ENCODE measurements at regions not wholly inside any gene's neighbourhood (a gene's known extent, or its start where the extent isn't known, plus 50 kb on each side); places are given as distances from the start of the nearest gene placed in this dataset.

DNA sequence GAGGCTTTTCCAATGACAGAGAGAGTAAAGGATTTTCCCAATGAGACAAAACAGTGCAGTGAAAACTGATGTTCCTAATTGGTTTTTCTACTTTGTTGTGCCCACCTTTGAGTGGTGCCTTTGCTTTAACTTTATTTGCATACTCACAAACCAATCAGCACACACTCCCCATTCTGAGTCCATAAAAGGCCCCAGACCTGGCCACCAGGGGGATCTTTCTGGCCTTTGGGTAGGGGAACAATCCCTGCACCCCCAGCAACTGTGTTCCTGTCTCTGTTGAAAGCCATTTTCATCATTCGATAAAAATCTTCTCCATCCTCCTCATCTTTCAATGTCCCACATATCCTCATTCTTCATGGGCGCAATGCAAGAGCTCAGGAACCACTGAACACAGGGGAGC lies 252.8 kb downstream of the B3GLCT start:
- CTCF ChIA-PET: interaction anchor here (1.3 kb wide), 1 partner anchor 21 kb away, joined by 4 read pairs; no protein-coding TSS in a partner anchor
- TF ChIP-seq, protein P1, sequence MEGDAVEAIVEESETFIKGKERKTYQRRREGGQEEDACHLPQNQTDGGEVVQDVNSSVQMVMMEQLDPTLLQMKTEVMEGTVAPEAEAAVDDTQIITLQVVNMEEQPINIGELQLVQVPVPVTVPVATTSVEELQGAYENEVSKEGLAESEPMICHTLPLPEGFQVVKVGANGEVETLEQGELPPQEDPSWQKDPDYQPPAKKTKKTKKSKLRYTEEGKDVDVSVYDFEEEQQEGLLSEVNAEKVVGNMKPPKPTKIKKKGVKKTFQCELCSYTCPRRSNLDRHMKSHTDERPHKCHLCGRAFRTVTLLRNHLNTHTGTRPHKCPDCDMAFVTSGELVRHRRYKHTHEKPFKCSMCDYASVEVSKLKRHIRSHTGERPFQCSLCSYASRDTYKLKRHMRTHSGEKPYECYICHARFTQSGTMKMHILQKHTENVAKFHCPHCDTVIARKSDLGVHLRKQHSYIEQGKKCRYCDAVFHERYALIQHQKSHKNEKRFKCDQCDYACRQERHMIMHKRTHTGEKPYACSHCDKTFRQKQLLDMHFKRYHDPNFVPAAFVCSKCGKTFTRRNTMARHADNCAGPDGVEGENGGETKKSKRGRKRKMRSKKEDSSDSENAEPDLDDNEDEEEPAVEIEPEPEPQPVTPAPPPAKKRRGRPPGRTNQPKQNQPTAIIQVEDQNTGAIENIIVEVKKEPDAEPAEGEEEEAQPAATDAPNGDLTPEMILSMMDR (IDR thresholded peaks at IDR 0.05; ENCODE audit: low read depth, low read length): no peak
- DNase-seq (ENCODE audit: low read depth, low spot score): no peak
- Histone ChIP-seq H3K9me3 (ENCODE audit: control insufficient read depth, insufficient read depth, low read length) (no peaks in the 10 kb centered on the region), H3K4me3 (ENCODE audit: low read depth, low read length) (no peak overlapping the region), H3K27ac (ENCODE audit: low read depth, low read length) (no peak overlapping the region), H3K27me3 (ENCODE audit: control insufficient read depth, insufficient read depth, low read length) (peaks cover 7% of the 10 kb centered on the region)
- POLR2A ChIA-PET: no interaction called here

DNA sequence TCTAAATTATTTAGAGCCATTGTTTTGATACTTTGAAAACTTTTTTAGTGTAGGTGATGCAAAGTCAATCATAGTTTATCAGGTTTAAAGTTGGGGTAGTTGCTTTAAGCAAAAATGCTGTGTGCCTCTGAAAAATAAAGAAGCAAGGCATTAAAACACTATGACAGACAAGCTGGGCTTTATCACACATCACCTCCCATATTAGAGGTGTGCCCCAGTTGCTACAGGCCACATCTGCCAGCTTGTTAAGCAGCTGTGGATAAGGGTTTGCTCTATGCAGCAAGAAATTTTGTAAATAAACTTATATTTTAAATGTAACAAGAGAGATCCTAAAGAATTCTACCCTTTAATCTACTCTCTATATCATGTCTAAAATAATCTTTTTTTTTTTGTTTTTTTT lies 255.8 kb downstream of the B3GLCT start:
- no peak for DNase-seq (ENCODE audit: low read depth, low spot score)
- TF ChIP-seq, protein P1 (IDR thresholded peaks at IDR 0.05; ENCODE audit: low read depth, low read length): no peak
- no peak overlapping the region for H3K27ac ChIP-seq (ENCODE audit: low read depth, low read length)
- CTCF ChIA-PET: interaction anchor here (1.7 kb wide), 1 partner anchor 24 kb away, joined by 5 read pairs; no protein-coding TSS in a partner anchor
- no peak overlapping the region for H3K4me3 ChIP-seq (ENCODE audit: low read depth, low read length)
- no peaks in the 10 kb centered on the region for H3K9me3 ChIP-seq (ENCODE audit: control insufficient read depth, insufficient read depth, low read length)
- H3K27me3 ChIP-seq (ENCODE audit: control insufficient read depth, insufficient read depth, low read length): peaks cover 7% of the 10 kb centered on the region
- POLR2A ChIA-PET: no interaction called here

DNA sequence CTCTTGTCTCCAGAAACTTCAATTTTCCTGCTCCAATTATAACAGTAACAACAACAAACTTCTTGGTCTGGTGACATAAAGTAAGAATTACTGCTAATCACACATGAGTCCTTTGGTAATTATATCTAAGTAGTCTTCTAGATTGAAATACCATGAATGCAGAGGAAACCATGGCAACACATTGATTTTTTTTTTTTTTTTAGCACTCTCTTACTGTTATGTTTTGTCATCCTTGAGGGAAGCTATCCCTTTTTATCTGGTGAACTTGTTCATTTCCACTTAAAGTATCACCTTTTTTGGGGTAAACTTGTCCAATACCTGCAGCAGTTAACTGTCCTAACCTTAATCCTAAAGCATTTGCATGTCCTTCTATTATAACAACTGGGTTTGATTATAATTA lies 256.3 kb downstream of the B3GLCT start:
- Histone ChIP-seq H3K9me3 (ENCODE audit: control insufficient read depth, insufficient read depth, low read length) (no peaks in the 10 kb centered on the region), H3K27me3 (ENCODE audit: control insufficient read depth, insufficient read depth, low read length) (peaks cover 4% of the 10 kb centered on the region), H3K27ac (ENCODE audit: low read depth, low read length) (no peak overlapping the region), H3K4me3 (ENCODE audit: low read depth, low read length) (no peak overlapping the region)
- POLR2A ChIA-PET: no interaction called here
- TF ChIP-seq, protein P1 (IDR thresholded peaks at IDR 0.05; ENCODE audit: low read depth, low read length): no peak
- no peak for DNase-seq (ENCODE audit: low read depth, low spot score)
- CTCF ChIA-PET: interaction anchor here (1.7 kb wide), 1 partner anchor 25 kb away, joined by 5 read pairs; no protein-coding TSS in a partner anchor

DNA sequence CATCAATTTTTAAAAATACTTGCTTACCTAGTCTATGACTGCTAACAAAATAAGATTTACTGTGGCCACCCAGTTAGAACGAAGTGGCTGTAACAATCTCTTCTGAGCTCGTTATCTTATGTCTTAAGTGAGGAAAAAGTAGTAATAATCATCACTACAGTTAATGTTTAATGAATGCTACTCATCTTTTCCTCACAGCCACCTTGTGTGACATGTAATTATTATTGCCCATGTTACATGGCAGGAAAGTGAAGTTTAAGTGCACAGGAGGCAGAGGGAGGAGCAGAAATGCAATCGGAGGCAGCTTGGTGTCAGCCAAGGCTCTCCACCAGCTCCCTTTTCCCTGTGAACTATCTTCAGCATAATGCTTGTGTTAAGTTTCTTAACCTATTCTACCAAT lies 260.3 kb downstream of the B3GLCT start:
- POLR2A ChIA-PET: no interaction called here

DNA sequence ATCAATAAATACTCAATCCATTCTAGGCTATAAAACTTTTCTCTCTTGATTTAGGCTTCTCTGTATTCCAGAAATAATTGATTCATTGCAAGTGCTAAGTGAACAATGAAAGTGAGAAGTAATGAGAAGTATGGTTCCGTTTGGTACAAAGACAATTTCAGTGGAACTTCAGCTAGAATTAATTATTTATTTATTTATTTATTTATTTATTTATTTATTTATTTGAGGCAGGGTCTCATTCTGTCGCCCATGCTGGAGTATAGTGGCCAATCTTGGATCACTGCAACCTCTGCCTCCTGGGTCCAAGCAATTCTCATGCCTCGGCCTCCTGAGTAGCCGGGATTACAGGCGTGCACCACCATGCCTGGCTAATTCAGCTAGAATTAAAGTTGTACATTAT lies 262.1 kb downstream of the B3GLCT start:
- ChIA-PET POLR2A (no interaction called here), CTCF (interaction anchor here (1.6 kb wide), 1 partner anchor 31 kb away, joined by 4 read pairs; no protein-coding TSS in a partner anchor)
- H3K27me3 ChIP-seq (ENCODE audit: control insufficient read depth, insufficient read depth, low read length): no peaks in the 10 kb centered on the region
- DNase-seq (ENCODE audit: low read depth, low spot score): no peak
- no peak overlapping the region for H3K27ac ChIP-seq (ENCODE audit: low read depth, low read length)
- H3K9me3 ChIP-seq (ENCODE audit: control insufficient read depth, insufficient read depth, low read length): no peaks in the 10 kb centered on the region
- TF ChIP-seq, protein P1 (IDR thresholded peaks at IDR 0.05; ENCODE audit: low read depth, low read length): no peak
- H3K4me3 ChIP-seq (ENCODE audit: low read depth, low read length): no peak overlapping the region

More for the DNA sequence above, 260.3 kb downstream of the B3GLCT start:
- TF ChIP-seq, protein P1 (IDR thresholded peaks at IDR 0.05; ENCODE audit: low read depth, low read length): no peak
- no peak overlapping the region for H3K27ac ChIP-seq (ENCODE audit: low read depth, low read length)
- no peak overlapping the region for H3K4me3 ChIP-seq (ENCODE audit: low read depth, low read length)
- CTCF ChIA-PET: interaction anchor here (0.8 kb wide), 1 partner anchor 29 kb away, joined by 3 read pairs; no protein-coding TSS in a partner anchor
- no peaks in the 10 kb centered on the region for H3K9me3 ChIP-seq (ENCODE audit: control insufficient read depth, insufficient read depth, low read length)
- no peaks in the 10 kb centered on the region for H3K27me3 ChIP-seq (ENCODE audit: control insufficient read depth, insufficient read depth, low read length)
- no peak for DNase-seq (ENCODE audit: low read depth, low spot score)

Data from AG04450 (cell line).